ENCODE measurements at regions not wholly inside any gene's neighbourhood (a gene's known extent, or its start where the extent isn't known, plus 50 kb on each side); places are given as distances from the start of the nearest gene placed in this dataset.

DNA sequence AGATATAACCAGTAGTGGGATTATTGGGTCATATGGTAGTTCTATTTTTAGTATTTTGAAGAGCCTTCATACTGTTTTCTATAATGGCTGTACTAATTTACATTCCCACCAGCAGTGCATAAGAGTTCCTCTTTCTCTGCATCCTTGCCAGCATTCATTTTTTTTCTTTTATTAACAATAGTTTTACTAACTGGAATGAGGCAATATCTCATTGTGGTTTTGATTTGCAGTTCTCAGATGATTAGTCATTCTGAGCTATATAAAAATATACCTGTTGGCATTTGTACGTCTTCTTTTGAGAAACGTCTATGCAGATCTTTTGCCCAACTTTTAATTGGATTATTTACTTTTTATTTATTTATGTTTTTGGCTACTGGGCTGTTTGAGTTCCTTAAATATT is 1579.3 kb upstream of the CDH6 start:
- DNase-seq (ENCODE audit: low spot score in 2 of 2) = no peak
- H3K9me3 Mint-ChIP-seq = peaks cover 4% of the 10 kb centered on the region
- H3K4me3 Mint-ChIP-seq = no peak overlapping the region
- ATAC-seq (replicated peaks; ENCODE audit: extremely low read depth, poor library complexity, severe bottlenecking) = no peak
- H3K27ac Mint-ChIP-seq (ENCODE audit: low read depth) = no peak overlapping the region
- no peaks in the 10 kb centered on the region for H3K27me3 Mint-ChIP-seq
- no peaks in the 10 kb centered on the region for H3K36me3 Mint-ChIP-seq (ENCODE audit: insufficient read depth)
- H3K4me1 Mint-ChIP-seq = no peaks in the 10 kb centered on the region

- ATAC-seq (replicated peaks; ENCODE audit: extremely low read depth, poor library complexity, severe bottlenecking) (no peak), DNase-seq (ENCODE audit: low spot score in 2 of 2) (no peak)
- Mint-ChIP-seq H3K27me3 (no peaks in the 10 kb centered on the region), H3K9me3 (peaks cover 28% of the 10 kb centered on the region), H3K36me3 (ENCODE audit: insufficient read depth) (no peaks in the 10 kb centered on the region), H3K27ac (ENCODE audit: low read depth) (no peak overlapping the region), H3K4me3 (no peak overlapping the region), H3K4me1 (no peaks in the 10 kb centered on the region)
Observed at GRCh38 chr5:29588236-29588635, 1605.2 kb upstream of the CDH6 start.

DNA sequence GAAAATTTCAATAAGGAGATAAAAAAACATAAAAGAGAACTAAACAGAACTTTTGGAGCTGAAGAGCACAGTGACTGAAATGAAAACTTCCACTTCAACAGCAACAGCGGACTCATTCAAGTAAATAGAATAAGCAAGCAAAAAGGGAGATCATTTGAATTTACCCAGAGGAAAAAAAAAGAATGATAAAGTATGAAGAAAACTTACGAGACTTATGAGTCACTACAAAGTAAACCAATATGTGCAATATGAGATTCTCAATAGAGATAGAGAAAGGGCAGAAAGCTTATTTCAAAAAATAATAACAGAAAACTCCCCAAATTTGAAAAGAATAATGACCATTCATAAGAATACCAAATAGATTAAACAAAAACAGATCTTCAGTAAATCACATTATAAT is 1605.7 kb upstream of the CDH6 start:
- DNase-seq (ENCODE audit: low spot score in 2 of 2) = no peak
- Mint-ChIP-seq H3K27ac (ENCODE audit: low read depth) (no peak overlapping the region), H3K4me1 (no peaks in the 10 kb centered on the region), H3K27me3 (no peaks in the 10 kb centered on the region), H3K4me3 (no peak overlapping the region), H3K9me3 (peaks cover 30% of the 10 kb centered on the region), H3K36me3 (ENCODE audit: insufficient read depth) (no peaks in the 10 kb centered on the region)
- ATAC-seq (replicated peaks; ENCODE audit: extremely low read depth, poor library complexity, severe bottlenecking) = no peak

DNA sequence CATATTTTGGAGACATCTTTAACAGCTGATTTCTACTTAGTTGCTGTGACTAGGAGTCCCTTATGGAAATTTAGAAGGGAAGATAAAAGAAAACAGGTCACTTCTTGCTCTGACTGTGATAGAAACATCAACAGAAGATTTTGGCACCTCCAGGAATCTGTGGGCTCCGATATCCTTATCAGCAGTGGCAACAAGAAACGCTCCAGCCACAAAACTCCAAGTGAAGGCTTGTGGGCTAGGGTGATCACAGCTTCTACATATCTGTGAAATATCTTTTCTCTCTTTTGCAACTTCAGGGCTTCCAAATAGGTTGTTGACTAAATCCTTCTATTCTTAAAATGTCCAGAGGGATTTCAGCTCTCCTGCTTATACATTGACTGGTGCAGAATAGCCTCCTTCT is 1625.5 kb upstream of the CDH6 start:
- Mint-ChIP-seq H3K36me3 (ENCODE audit: insufficient read depth) (no peaks in the 10 kb centered on the region), H3K4me1 (no peaks in the 10 kb centered on the region), H3K27me3 (no peaks in the 10 kb centered on the region), H3K9me3 (peaks cover 10% of the 10 kb centered on the region), H3K27ac (ENCODE audit: low read depth) (no peak overlapping the region), H3K4me3 (no peak overlapping the region)
- no peak for DNase-seq (ENCODE audit: low spot score in 2 of 2)
- no peak for ATAC-seq (replicated peaks; ENCODE audit: extremely low read depth, poor library complexity, severe bottlenecking)

DNA sequence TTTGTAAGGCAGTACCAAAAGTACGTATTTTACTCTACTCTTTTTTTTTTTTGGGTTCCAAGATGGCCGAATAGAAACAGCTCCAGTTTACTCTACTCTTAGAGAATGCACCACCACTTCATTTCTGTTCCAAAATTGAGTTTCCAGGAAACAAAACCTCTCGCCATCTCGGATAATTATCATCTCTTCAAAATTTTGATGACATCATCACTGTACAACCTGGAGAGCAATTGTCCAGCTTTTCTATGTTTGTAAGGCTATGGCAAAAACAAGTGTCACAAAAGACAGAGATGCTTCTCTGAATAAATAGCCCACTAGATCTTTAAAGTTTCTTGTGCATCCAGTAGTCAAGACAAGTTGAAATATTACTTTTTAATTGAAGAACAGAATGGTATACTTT is 1631.9 kb upstream of the CDH6 start:
- Mint-ChIP-seq H3K4me3 (no peak overlapping the region), H3K9me3 (no peaks in the 10 kb centered on the region), H3K4me1 (no peaks in the 10 kb centered on the region), H3K27ac (ENCODE audit: low read depth) (no peak overlapping the region), H3K36me3 (ENCODE audit: insufficient read depth) (no peaks in the 10 kb centered on the region), H3K27me3 (no peaks in the 10 kb centered on the region)
- ATAC-seq (replicated peaks; ENCODE audit: extremely low read depth, poor library complexity, severe bottlenecking) (no peak), DNase-seq (ENCODE audit: low spot score in 2 of 2) (no peak)

- ATAC-seq (replicated peaks; ENCODE audit: extremely low read depth, poor library complexity, severe bottlenecking) (no peak), DNase-seq (ENCODE audit: low spot score in 2 of 2) (no peak)
- H3K27ac Mint-ChIP-seq (ENCODE audit: low read depth) = no peak overlapping the region
- no peaks in the 10 kb centered on the region for H3K27me3 Mint-ChIP-seq
- H3K4me3 Mint-ChIP-seq = no peak overlapping the region
- peaks cover 26% of the 10 kb centered on the region for H3K9me3 Mint-ChIP-seq
- no peaks in the 10 kb centered on the region for H3K36me3 Mint-ChIP-seq (ENCODE audit: insufficient read depth)
- H3K4me1 Mint-ChIP-seq = no peaks in the 10 kb centered on the region
Observed at GRCh38 chr5:29550523-29550922, 1643.0 kb upstream of the CDH6 start.

DNA sequence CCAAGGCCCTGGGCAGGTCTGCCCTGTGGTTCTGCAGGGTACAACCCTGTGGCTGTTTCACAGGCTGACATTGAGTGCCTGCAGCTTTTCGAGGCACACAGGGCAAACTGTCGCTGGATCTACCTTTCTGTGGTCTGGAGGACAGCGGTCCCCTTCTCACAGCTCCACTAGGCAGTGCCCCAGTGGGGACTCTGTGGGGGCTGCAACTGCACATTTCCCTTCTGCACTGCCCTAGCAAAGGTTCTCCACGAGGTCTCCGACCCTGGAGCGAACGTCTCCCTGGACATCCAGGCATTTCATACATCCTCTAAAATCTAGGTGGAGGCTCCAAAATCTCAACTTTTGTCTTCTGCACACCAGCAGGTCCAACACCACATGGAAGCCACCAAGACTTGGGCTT is 1645.2 kb upstream of the CDH6 start:
- Mint-ChIP-seq H3K27ac (ENCODE audit: low read depth) (no peak overlapping the region), H3K36me3 (ENCODE audit: insufficient read depth) (no peaks in the 10 kb centered on the region), H3K4me3 (no peak overlapping the region), H3K4me1 (no peaks in the 10 kb centered on the region), H3K27me3 (no peaks in the 10 kb centered on the region), H3K9me3 (peaks cover 25% of the 10 kb centered on the region)
- ATAC-seq (replicated peaks; ENCODE audit: extremely low read depth, poor library complexity, severe bottlenecking) (no peak), DNase-seq (ENCODE audit: low spot score in 2 of 2) (no peak)

GRCh38 chr5:29547236-29547865 is 1646.1 kb upstream of the CDH6 start:
- H3K27me3 Mint-ChIP-seq = no peaks in the 10 kb centered on the region
- H3K4me1 Mint-ChIP-seq = no peaks in the 10 kb centered on the region
- H3K36me3 Mint-ChIP-seq (ENCODE audit: insufficient read depth) = no peaks in the 10 kb centered on the region
- H3K4me3 Mint-ChIP-seq = no peak overlapping the region
- DNase-seq (ENCODE audit: low spot score in 2 of 2) (no peak), ATAC-seq (replicated peaks; ENCODE audit: extremely low read depth, poor library complexity, severe bottlenecking) (no peak)
- peaks cover 25% of the 10 kb centered on the region for H3K9me3 Mint-ChIP-seq
- no peak overlapping the region for H3K27ac Mint-ChIP-seq (ENCODE audit: low read depth)

DNA sequence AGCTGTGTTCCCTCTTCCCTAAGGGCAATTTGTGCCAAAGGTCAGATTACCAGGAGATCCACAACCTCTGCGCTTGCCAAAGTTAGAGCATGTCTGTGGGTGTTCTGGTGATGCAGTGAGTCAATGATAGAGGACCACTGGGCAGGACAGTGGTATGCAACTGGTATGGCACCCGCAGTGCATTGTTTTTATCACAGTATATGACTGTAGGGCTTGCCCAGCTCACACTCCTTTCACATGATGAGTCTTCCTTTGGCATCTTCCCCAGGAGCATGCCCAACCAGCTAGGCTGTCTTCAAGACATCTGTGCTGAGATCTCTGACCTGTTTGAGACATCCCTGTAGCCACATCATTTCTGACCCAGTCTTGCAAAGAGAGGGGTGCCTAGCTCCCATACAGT is 1650.0 kb upstream of the CDH6 start:
- Mint-ChIP-seq H3K4me1 (no peaks in the 10 kb centered on the region), H3K36me3 (ENCODE audit: insufficient read depth) (no peaks in the 10 kb centered on the region), H3K27me3 (no peaks in the 10 kb centered on the region), H3K4me3 (no peak overlapping the region), H3K9me3 (peaks cover 36% of the 10 kb centered on the region), H3K27ac (ENCODE audit: low read depth) (no peak overlapping the region)
- DNase-seq (ENCODE audit: low spot score in 2 of 2) (no peak), ATAC-seq (replicated peaks; ENCODE audit: extremely low read depth, poor library complexity, severe bottlenecking) (no peak)

DNA sequence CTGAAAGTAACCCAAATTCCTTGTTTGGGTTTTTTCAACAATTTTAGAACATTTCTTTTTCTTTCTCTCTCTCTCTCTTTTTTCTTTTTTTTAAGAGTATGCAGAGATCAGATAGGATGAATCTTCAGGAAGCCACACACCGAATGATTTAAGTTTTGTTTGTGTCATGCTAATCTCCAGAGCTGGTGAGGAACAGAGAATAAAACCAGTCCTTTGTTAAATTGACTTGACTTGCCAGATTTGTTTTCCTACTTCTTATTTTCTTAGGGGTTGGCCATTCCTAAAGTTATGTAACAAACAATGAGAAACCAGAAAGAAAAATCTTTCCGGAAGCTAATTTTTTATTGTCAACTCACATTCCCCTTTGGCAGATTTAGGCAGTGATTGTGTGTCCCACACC is 1669.3 kb upstream of the CDH6 start:
- no peaks in the 10 kb centered on the region for H3K4me1 Mint-ChIP-seq
- H3K36me3 Mint-ChIP-seq (ENCODE audit: insufficient read depth) = no peaks in the 10 kb centered on the region
- no peak overlapping the region for H3K4me3 Mint-ChIP-seq

DNA sequence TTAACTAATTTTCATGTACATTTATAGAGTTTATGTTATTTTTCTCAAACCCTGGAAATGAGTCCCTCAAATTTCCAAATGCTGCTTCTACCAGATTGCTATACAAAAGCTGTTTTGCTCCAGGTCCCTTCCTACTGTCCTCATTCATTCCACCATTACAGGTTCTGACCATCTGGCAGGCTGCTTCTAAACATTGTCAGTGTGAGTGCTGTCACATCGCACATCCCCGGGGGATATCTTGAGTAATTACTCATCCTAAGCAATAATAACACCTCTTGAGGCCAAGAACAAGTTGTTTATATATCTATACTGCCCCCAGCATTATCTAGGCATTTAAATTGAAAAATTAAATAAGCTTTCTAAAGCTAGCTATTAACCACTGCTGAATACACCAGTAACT is 1675.3 kb upstream of the CDH6 start:
- no peaks in the 10 kb centered on the region for H3K4me1 Mint-ChIP-seq
- peaks cover 9% of the 10 kb centered on the region for H3K9me3 Mint-ChIP-seq
- H3K27me3 Mint-ChIP-seq = no peaks in the 10 kb centered on the region
- no peaks in the 10 kb centered on the region for H3K36me3 Mint-ChIP-seq (ENCODE audit: insufficient read depth)
- ATAC-seq (replicated peaks; ENCODE audit: extremely low read depth, poor library complexity, severe bottlenecking) (no peak), DNase-seq (ENCODE audit: low spot score in 2 of 2) (no peak)
- H3K27ac Mint-ChIP-seq (ENCODE audit: low read depth) = no peak overlapping the region
- H3K4me3 Mint-ChIP-seq = no peak overlapping the region

More for the DNA sequence above, 1669.3 kb upstream of the CDH6 start:
- ATAC-seq (replicated peaks; ENCODE audit: extremely low read depth, poor library complexity, severe bottlenecking) = no peak
- H3K27me3 Mint-ChIP-seq = no peaks in the 10 kb centered on the region
- H3K9me3 Mint-ChIP-seq = peaks cover 1% of the 10 kb centered on the region
- DNase-seq (ENCODE audit: low spot score in 2 of 2) = no peak
- no peak overlapping the region for H3K27ac Mint-ChIP-seq (ENCODE audit: low read depth)

DNA sequence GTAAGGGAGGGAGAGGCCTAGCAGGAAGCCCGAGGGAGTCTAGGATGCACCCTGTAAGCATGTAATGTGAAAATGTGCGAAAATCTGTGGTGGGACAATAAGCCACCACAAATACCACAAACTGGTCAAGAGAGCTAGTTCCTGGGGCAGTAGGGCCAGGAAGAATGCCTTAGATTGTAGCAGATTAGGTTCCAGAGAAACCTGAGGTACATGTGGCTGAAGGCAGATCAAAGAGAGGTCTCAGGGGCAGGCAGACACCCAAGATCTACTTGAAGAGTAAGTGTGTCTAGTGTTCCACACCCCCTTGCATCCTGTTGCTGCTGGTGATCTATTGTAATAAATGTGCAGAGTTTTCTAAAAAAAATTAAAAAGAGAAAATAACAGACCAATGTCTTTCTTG is 1677.3 kb upstream of the CDH6 start:
- no peaks in the 10 kb centered on the region for H3K4me1 Mint-ChIP-seq
- H3K36me3 Mint-ChIP-seq (ENCODE audit: insufficient read depth) = no peaks in the 10 kb centered on the region
- H3K27me3 Mint-ChIP-seq = no peaks in the 10 kb centered on the region
- H3K27ac Mint-ChIP-seq (ENCODE audit: low read depth) = no peak overlapping the region
- DNase-seq (ENCODE audit: low spot score in 2 of 2) = no peak
- no peak for ATAC-seq (replicated peaks; ENCODE audit: extremely low read depth, poor library complexity, severe bottlenecking)
- H3K9me3 Mint-ChIP-seq = peaks cover 9% of the 10 kb centered on the region
- H3K4me3 Mint-ChIP-seq = no peak overlapping the region

DNA sequence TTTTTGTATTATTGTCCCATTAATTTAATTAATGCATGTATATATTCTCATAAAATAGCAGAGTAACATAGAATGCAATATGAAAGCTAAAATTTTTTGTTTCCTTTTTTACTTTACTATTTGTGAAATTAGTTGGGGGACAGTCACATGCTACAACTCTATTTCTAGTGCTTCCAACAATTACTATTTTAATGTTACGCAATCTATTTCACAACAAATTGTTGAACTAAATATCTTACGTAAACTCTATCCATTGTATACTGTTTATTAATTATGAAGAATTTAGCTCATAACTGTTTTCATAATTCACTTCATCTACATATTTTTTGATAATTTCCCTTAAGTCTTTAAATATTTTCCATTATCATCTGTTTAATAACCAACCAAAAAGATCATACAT is 1685.4 kb upstream of the CDH6 start:
- Mint-ChIP-seq H3K9me3 (peaks cover 23% of the 10 kb centered on the region), H3K27ac (ENCODE audit: low read depth) (no peak overlapping the region), H3K4me3 (no peak overlapping the region), H3K4me1 (no peaks in the 10 kb centered on the region), H3K36me3 (ENCODE audit: insufficient read depth) (no peaks in the 10 kb centered on the region), H3K27me3 (no peaks in the 10 kb centered on the region)
- ATAC-seq (replicated peaks; ENCODE audit: extremely low read depth, poor library complexity, severe bottlenecking) (no peak), DNase-seq (ENCODE audit: low spot score in 2 of 2) (no peak)

DNA sequence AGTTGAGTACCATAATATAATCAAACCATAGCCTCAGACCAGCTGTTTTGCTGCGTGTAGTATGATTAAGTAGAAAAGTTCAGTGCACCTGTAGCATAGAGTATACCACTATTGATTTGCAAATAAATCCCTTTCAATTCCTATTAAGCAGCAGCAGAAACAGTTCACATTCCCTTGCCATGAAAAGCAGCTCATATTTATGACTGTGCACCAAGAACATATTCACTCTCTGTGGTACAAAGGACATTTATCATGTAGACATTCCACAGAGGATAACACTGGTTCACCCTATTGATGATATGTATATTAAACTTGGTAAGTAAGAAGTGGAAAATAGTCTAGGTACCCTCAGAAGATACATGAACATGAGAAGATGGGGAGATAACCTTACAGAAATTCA is 1689.1 kb upstream of the CDH6 start:
- no peak overlapping the region for H3K27ac Mint-ChIP-seq (ENCODE audit: low read depth)
- no peaks in the 10 kb centered on the region for H3K4me1 Mint-ChIP-seq
- H3K4me3 Mint-ChIP-seq = no peak overlapping the region
- H3K9me3 Mint-ChIP-seq = peaks cover 17% of the 10 kb centered on the region
- H3K36me3 Mint-ChIP-seq (ENCODE audit: insufficient read depth) = no peaks in the 10 kb centered on the region
- DNase-seq (ENCODE audit: low spot score in 2 of 2) = no peak
- no peak for ATAC-seq (replicated peaks; ENCODE audit: extremely low read depth, poor library complexity, severe bottlenecking)
- H3K27me3 Mint-ChIP-seq = no peaks in the 10 kb centered on the region
